ENCODE measurements at regions not wholly inside any gene's neighbourhood (a gene's known extent, or its start where the extent isn't known, plus 50 kb on each side); places are given as distances from the start of the nearest gene placed in this dataset.

DNA sequence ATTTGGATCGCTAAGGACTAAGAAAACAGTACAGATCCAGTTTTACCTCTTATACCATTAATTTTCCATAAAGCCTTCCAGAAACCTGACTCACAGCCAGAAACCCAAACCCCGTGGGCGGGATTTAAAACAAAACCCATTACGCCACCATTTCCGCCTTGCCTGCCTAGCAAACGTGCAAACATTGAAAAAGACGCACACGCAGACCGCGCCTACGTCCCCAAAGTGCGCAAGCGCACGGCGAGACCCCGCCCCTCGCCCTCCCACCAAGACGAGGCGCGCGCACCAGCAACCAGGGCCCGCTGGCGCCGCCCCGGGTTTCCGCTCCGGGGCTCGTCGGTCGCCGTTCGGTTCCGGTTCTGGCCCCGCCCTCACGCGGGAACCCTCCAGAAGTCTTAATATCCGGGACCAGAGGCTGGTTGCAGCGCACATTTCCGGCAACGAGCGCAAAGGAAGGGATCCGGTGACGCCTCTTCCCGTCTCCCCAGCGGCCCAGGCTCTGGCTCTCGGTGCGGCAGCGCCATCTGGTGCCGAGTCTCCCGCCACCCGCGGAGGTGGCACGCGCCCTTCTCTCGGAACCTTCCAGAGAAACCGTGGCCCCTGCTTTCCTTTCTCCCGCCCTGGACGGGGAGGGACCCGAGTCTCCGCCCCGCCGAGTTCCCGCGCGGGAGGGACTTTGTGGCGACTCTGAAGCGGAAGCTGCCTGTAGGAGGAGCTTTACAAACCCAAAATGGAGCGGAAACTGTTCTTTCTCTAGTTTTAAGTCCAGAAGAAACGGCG, 256.9 kb upstream of the STARD13 start:
- TF ChIP-seq, protein P1, sequence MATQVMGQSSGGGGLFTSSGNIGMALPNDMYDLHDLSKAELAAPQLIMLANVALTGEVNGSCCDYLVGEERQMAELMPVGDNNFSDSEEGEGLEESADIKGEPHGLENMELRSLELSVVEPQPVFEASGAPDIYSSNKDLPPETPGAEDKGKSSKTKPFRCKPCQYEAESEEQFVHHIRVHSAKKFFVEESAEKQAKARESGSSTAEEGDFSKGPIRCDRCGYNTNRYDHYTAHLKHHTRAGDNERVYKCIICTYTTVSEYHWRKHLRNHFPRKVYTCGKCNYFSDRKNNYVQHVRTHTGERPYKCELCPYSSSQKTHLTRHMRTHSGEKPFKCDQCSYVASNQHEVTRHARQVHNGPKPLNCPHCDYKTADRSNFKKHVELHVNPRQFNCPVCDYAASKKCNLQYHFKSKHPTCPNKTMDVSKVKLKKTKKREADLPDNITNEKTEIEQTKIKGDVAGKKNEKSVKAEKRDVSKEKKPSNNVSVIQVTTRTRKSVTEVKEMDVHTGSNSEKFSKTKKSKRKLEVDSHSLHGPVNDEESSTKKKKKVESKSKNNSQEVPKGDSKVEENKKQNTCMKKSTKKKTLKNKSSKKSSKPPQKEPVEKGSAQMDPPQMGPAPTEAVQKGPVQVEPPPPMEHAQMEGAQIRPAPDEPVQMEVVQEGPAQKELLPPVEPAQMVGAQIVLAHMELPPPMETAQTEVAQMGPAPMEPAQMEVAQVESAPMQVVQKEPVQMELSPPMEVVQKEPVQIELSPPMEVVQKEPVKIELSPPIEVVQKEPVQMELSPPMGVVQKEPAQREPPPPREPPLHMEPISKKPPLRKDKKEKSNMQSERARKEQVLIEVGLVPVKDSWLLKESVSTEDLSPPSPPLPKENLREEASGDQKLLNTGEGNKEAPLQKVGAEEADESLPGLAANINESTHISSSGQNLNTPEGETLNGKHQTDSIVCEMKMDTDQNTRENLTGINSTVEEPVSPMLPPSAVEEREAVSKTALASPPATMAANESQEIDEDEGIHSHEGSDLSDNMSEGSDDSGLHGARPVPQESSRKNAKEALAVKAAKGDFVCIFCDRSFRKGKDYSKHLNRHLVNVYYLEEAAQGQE (IDR thresholded peaks at IDR 0.05; ENCODE audit: insufficient read depth in 1 of 2, low read depth in 2 of 2, low read length in 2 of 2), result no peak
- TF ChIP-seq POLR2AphosphoS5 (IDR thresholded peaks at IDR 0.05; ENCODE audit: low read depth, low read length) (peak; percentile 62; the same call in 1 of the 2 replicates), TAF1 (IDR thresholded peaks at IDR 0.05; ENCODE audit: borderline replicate concordance, insufficient read depth, low read length) (peak; percentile 77; the same call in 1 of the 2 replicates)
